Gastroesophageal sphincter (tissue), 3 donors: ENCODE measurements at regions not wholly inside any gene's neighbourhood (a gene's known extent, or its start where the extent isn't known, plus 50 kb on each side); places are given as distances from the start of the nearest gene placed in this dataset.

Experiments used
- CTCF ChIP-seq, 4 experiments: fragments of 200-600 bp in 2 of 4; fragments of 450-650 bp in 2 of 4; sonication (generic) in 1 of 4; IDR thresholded peaks; one replicate each; pipeline ENCODE4 v1.5.1; 2017 to 2019; ENCODE audit warnings: antibody characterized with exemption in 4 of 4, mild to moderate bottlenecking in 2 of 4, moderate library complexity in 2 of 4
- EP300 ChIP-seq: sonication (generic); formaldehyde crosslinking; IDR thresholded peaks from one replicate; pipeline ENCODE4 v1.6.1; 2017; ENCODE audit warnings: antibody characterized with exemption, mild to moderate bottlenecking
- POLR2A ChIP-seq, 2 donors: fragments of 450-650 bp; IDR thresholded peaks; one replicate each; pipeline ENCODE4 v1.6.1; 2017; ENCODE audit warnings: antibody characterized with exemption in 2 of 2, mild to moderate bottlenecking in 2 of 2, moderate library complexity in 1 of 2
- POLR2AphosphoS5 ChIP-seq: sonication (generic); formaldehyde crosslinking; IDR thresholded peaks from one replicate; pipeline ENCODE4 v1.6.1; 2017; ENCODE audit warnings: antibody characterized with exemption

DNA sequence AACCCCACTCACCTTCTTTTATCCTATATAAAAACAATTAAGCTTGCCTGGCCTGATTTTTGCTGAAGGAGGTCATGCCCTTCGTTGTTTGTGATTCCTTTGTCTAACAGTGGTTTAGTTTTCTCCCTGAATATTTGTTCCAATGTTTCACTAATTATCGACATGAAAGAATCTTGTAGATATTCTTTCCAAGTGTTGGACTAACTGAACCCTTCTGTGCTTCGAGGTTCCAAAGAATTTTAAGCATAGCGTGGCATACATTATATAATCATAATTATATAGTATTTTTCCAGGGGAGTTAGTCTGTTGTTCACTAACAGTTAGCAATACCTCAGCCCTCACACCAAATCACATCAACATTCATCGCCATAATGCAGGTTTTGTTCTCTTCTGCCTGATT, 418.9 kb upstream of the ADGRL2 start:
- TF ChIP-seq CTCF (IDR thresholded peaks at IDR 0.05) (no peak), EP300 (no peak), POLR2A (IDR thresholded peaks at IDR 0.05) (no peak), POLR2AphosphoS5 (no peak)
